H1 (cell line): ENCODE measurements at regions not wholly inside any gene's neighbourhood (a gene's known extent, or its start where the extent isn't known, plus 50 kb on each side); places are given as distances from the start of the nearest gene placed in this dataset.

ENCODE experiments used
- CTCF ChIA-PET: fragments of 300-600 bp; sonication (Branson Sonifier 250); formaldehyde crosslinking; loops from one replicate; lab custom pipeline; 2021; ENCODE audit not compliant: partially characterized antibody; lab: Charles Lee
- POLR2A ChIA-PET: fragments of 300-600 bp; sonication (Branson Sonifier 250); formaldehyde crosslinking; loops from one replicate; lab custom pipeline; 2021; ENCODE audit warnings: inconsistent platforms; ENCODE audit not compliant: partially characterized antibody; lab: Charles Lee
- DNase-seq, 2 experiments: peaks; one replicate each; pipeline versions ENCODE4 v3.0.0 to v3.0.0-alpha.2; 2010 to 2022; ENCODE audit warnings: low spot score in 2 of 2, low read depth in 1 of 2, mixed read lengths in 1 of 2
- FAIRE-seq: peaks from 2 replicates; lab custom pipeline; 2011; peaks lifted over from hg19 to GRCh38; lab: Jason Lieb, UNC
- H2AFZ ChIP-seq: 2 replicates; pipeline ENCODE4 v1.8.1; 2012; ENCODE audit warnings: low read length, inconsistent platforms
- H2AK5ac ChIP-seq: 2 replicates; pipeline ENCODE4 v1.6.1; 2013; ENCODE audit warnings: low read depth, low read length
- H2BK120ac ChIP-seq: replicated peaks from 2 replicates; pipeline ENCODE3; 2013; ENCODE audit warnings: low read depth, low read length, inconsistent platforms
- H2BK12ac ChIP-seq: 2 replicates; pipeline ENCODE4 v1.6.1; 2013; ENCODE audit warnings: low read depth, low read length
- H2BK15ac ChIP-seq: 2 replicates; pipeline ENCODE4 v1.6.1; 2013; ENCODE audit warnings: low read length
- H2BK20ac ChIP-seq: 2 replicates; pipeline ENCODE4 v1.6.1; 2013; ENCODE audit warnings: low read length
- H2BK5ac ChIP-seq: 2 replicates; pipeline ENCODE4 v1.6.1; 2013; ENCODE audit warnings: low read depth, low read length
- H3K14ac ChIP-seq: 2 replicates; pipeline ENCODE4 v1.6.1; 2013; ENCODE audit warnings: inconsistent platforms; ENCODE audit not compliant: insufficient read length
- H3K18ac ChIP-seq: 2 replicates; pipeline ENCODE4 v1.6.1; 2013; ENCODE audit warnings: low read length; ENCODE audit errors: extremely low read depth
- H3K23ac ChIP-seq: 2 replicates; pipeline ENCODE4 v1.6.1; 2013; ENCODE audit warnings: inconsistent platforms; ENCODE audit not compliant: insufficient read length
- H3K23me2 ChIP-seq: 2 replicates; pipeline ENCODE4 v1.6.1; 2013; ENCODE audit warnings: low read depth, low read length
- H3K27ac ChIP-seq: 2 replicates; pipeline ENCODE4 v1.6.1; 2011; ENCODE audit warnings: low read depth, low read length, inconsistent platforms
- H3K27me3 ChIP-seq, 4 experiments: replicated peaks in 1 of 4; 1 replicate in 1 of 4; 2 replicates in 3 of 4; pipeline versions ENCODE4 v1.6.1 to v1.8.1; 2011 to 2013; ENCODE audit warnings: low read length in 3 of 4, mild to moderate bottlenecking in 3 of 4, inconsistent platforms in 2 of 4, mixed read lengths in 2 of 4, moderate library complexity in 1 of 4; ENCODE audit not compliant: control insufficient read depth in 3 of 4, insufficient read depth in 3 of 4; ENCODE audit errors: extremely low read depth in 1 of 4
- H3K36me3 ChIP-seq, 4 experiments: 2 replicates each; pipeline versions ENCODE4 v1.6.1 to v1.8.1; 2011 to 2013; ENCODE audit warnings: mild to moderate bottlenecking in 4 of 4, low read length in 3 of 4, moderate library complexity in 2 of 4, control low read depth in 1 of 4, inconsistent platforms in 1 of 4; ENCODE audit not compliant: insufficient read depth in 4 of 4, control insufficient read depth in 2 of 4
- H3K4ac ChIP-seq: replicated peaks from 2 replicates; pipeline ENCODE3; 2013; ENCODE audit warnings: low read length, low read depth, mixed read lengths, inconsistent platforms; ENCODE audit not compliant: insufficient read length
- H3K4me1 ChIP-seq, 4 experiments: replicated peaks in 1 of 4; 1 replicate in 1 of 4; 2 replicates in 3 of 4; pipeline versions ENCODE4 v1.6.1 to v1.8.1; 2011 to 2013; ENCODE audit warnings: low read length in 3 of 4, inconsistent platforms in 2 of 4, mixed read lengths in 1 of 4; ENCODE audit not compliant: insufficient read depth in 4 of 4, control insufficient read depth in 3 of 4
- H3K4me2 ChIP-seq, 2 experiments: 2 replicates each; pipeline versions ENCODE4 v1.6.1 to v1.8.1; 2011 to 2013; ENCODE audit warnings: low read depth in 2 of 2, low read length in 2 of 2, control low read depth in 1 of 2, inconsistent platforms in 1 of 2, mild to moderate bottlenecking in 1 of 2; ENCODE audit not compliant: insufficient read depth in 1 of 2
- H3K4me3 ChIP-seq, 4 experiments: fragments of 200-600, 300-600 bp in 1 of 4; sonication (generic), shearing (Covaris generic), sonication (Bioruptor Twin) in 1 of 4; 2 replicates each; pipeline versions ENCODE4 v1.5.1 to v1.8.1; 2011 to 2016; ENCODE audit warnings: low read length in 4 of 4, low read depth in 3 of 4, control low read depth in 2 of 4, inconsistent platforms in 2 of 4, mild to moderate bottlenecking in 2 of 4, mixed read lengths in 1 of 4, moderate library complexity in 1 of 4; ENCODE audit not compliant: insufficient read depth in 2 of 4; ENCODE audit errors: extremely low read depth in 1 of 4
- H3K56ac ChIP-seq: replicated peaks from 2 replicates; pipeline ENCODE3; 2013; ENCODE audit warnings: low read depth, mild to moderate bottlenecking, mixed read lengths, low read length, inconsistent platforms; ENCODE audit not compliant: insufficient read length
- H3K79me1 ChIP-seq: 2 replicates; pipeline ENCODE4 v1.6.1; 2013; ENCODE audit warnings: low read depth, low read length, control low read depth
- H3K79me2 ChIP-seq, 2 experiments: 2 replicates each; pipeline versions ENCODE4 v1.6.1 to v1.8.1; 2012 to 2013; ENCODE audit warnings: low read length in 2 of 2, mild to moderate bottlenecking in 2 of 2, inconsistent platforms in 1 of 2; ENCODE audit not compliant: insufficient read depth in 2 of 2, control insufficient read depth in 1 of 2
- H3K9ac ChIP-seq, 4 experiments: replicated peaks in 1 of 4; 1 replicate in 1 of 4; 2 replicates in 3 of 4; pipeline versions ENCODE4 v1.6.1 to v1.8.1; 2011 to 2013; ENCODE audit warnings: low read depth in 3 of 4, low read length in 3 of 4, control low read depth in 2 of 4, mild to moderate bottlenecking in 2 of 4, moderate library complexity in 2 of 4, inconsistent platforms in 1 of 4; ENCODE audit errors: extremely low read depth in 1 of 4
- H3K9me3 ChIP-seq, 2 experiments: 2 replicates each; pipeline versions ENCODE4 v1.6.1 to v1.8.1; 2012 to 2013; ENCODE audit warnings: mild to moderate bottlenecking in 2 of 2, moderate library complexity in 2 of 2, control low read depth in 1 of 2, inconsistent platforms in 1 of 2, low read depth in 1 of 2, low read length in 1 of 2, mixed read lengths in 1 of 2; ENCODE audit not compliant: insufficient read depth in 2 of 2
- H4K20me1 ChIP-seq, 2 experiments: replicated peaks in 1 of 2; 2 replicates each; pipeline versions ENCODE3 to v1.8.1; 2011 to 2013; ENCODE audit warnings: inconsistent platforms in 2 of 2, low read length in 2 of 2, mild to moderate bottlenecking in 1 of 2; ENCODE audit not compliant: insufficient read depth in 2 of 2, control insufficient read depth in 1 of 2
- H4K5ac ChIP-seq: 2 replicates; pipeline ENCODE4 v1.6.1; 2013; ENCODE audit warnings: low read length, low read depth, mixed read lengths, inconsistent platforms; ENCODE audit not compliant: insufficient read length
- H4K8ac ChIP-seq: 2 replicates; pipeline ENCODE4 v1.8.0; 2013; ENCODE audit warnings: mild to moderate bottlenecking, moderate library complexity, low read length, inconsistent platforms; ENCODE audit not compliant: insufficient read depth; ENCODE audit errors: extremely low read depth
- H4K91ac ChIP-seq: replicated peaks from 2 replicates; pipeline ENCODE3; 2013; ENCODE audit warnings: low read length, mixed read lengths, inconsistent platforms; ENCODE audit not compliant: insufficient read length
- E2F6 ChIP-seq: IDR thresholded peaks from 2 replicates; pipeline ENCODE4 v1.6.1; 2012; ENCODE audit warnings: inconsistent platforms
- JUND ChIP-seq: IDR thresholded peaks from 2 replicates; pipeline ENCODE4 v1.6.1; 2011; ENCODE audit warnings: mild to moderate bottlenecking, improper control_type of control experiment, low read length
- KDM5A ChIP-seq: fragments of 200-600 bp; IDR thresholded peaks from 2 replicates; pipeline ENCODE4 v1.7.1; 2012; ENCODE audit warnings: mild to moderate bottlenecking, low read length, inconsistent platforms, mixed read lengths
- WGBS, 2 experiments: shearing (Covaris generic) in 1 of 2; methylation state at CpG; one replicate each; pipeline versions ENCODE4 v1.1.6 to v1.1.7; 2013 to 2015; ENCODE audit warnings: low lambda C conversion rate in 2 of 2, mixed read lengths in 2 of 2, inconsistent platforms in 1 of 2, low coverage in 1 of 2, missing lambda C conversion rate in 1 of 2; ENCODE audit not compliant: insufficient replicate concordance in 2 of 2, insufficient coverage in 1 of 2, insufficient read length in 1 of 2; ENCODE audit errors: extremely low coverage in 1 of 2, missing lambda C conversion rate in 1 of 2; 5-methylcytosine and 5-hydroxymethylcytosine counted together

GRCh38 chr11:120007144-120007543 is 130.8 kb downstream of the TRIM29 start:
- no peak for FAIRE-seq
- TF ChIP-seq KDM5A (no peak), E2F6 (no peak), JUND (no peak)
- DNase-seq = no peak
- H3K27me3 ChIP-seq = no peaks in the 10 kb centered on the region; a peak in 2 of 7 replicates
- H3K23ac ChIP-seq = no peak overlapping the region
- no peak overlapping the region for H3K56ac ChIP-seq
- no peak overlapping the region for H2AK5ac ChIP-seq
- no peak overlapping the region for H3K18ac ChIP-seq
- no peak overlapping the region for H3K4me2 ChIP-seq
- H2BK20ac ChIP-seq = no peak overlapping the region
- ChIA-PET POLR2A (no interaction called here), CTCF (interaction anchor here (0.8 to 1.7 kb wide), 6 partner anchors 10 to 101 kb away, joined by 3 to 7 read pairs (median 4); no protein-coding TSS in a partner anchor)
- H4K91ac ChIP-seq = no peak overlapping the region
- H4K8ac ChIP-seq = no peak overlapping the region
- peaks cover 0 to 6% (median under 1%) of the 10 kb centered on the region in 4 experiments; a peak in 2 of 7 replicates for H3K4me1 ChIP-seq
- H3K4ac ChIP-seq = no peak overlapping the region
- no peak overlapping the region for H3K4me3 ChIP-seq
- no peaks in the 10 kb centered on the region for H3K79me2 ChIP-seq
- H2BK15ac ChIP-seq = no peak overlapping the region
- H3K79me1 ChIP-seq = no peaks in the 10 kb centered on the region
- H3K23me2 ChIP-seq = no peaks in the 10 kb centered on the region
- H3K36me3 ChIP-seq = no peaks in the 10 kb centered on the region
- H2BK12ac ChIP-seq = no peak overlapping the region
- 96% methylated on average over 4 of the region's 4 CpGs; no CpG with 5 or more reads in 1 of the 2 experiments for WGBS, 2 experiments
- no peak overlapping the region for H3K9ac ChIP-seq
- no peak overlapping the region for H2BK120ac ChIP-seq
- H3K9me3 ChIP-seq = no peaks in the 10 kb centered on the region
- H2AFZ ChIP-seq = no peak overlapping the region
- no peak overlapping the region for H3K14ac ChIP-seq
- no peak overlapping the region for H3K27ac ChIP-seq
- no peak overlapping the region for H4K5ac ChIP-seq
- H4K20me1 ChIP-seq = no peaks in the 10 kb centered on the region
- H2BK5ac ChIP-seq = no peak overlapping the region
